GM18499 (cell line): ENCODE measurements at regions not wholly inside any gene's neighbourhood (a gene's known extent, or its start where the extent isn't known, plus 50 kb on each side); places are given as distances from the start of the nearest gene placed in this dataset.

ENCODE experiments used
- ATAC-seq: cut with Tn5 transposase; IDR thresholded peaks from one replicate; pipeline ENCODE4 v1.9.1; 2021; ENCODE audit warnings: moderate number of reproducible peaks; ENCODE audit not compliant: insufficient read depth, unreplicated experiment

DNA sequence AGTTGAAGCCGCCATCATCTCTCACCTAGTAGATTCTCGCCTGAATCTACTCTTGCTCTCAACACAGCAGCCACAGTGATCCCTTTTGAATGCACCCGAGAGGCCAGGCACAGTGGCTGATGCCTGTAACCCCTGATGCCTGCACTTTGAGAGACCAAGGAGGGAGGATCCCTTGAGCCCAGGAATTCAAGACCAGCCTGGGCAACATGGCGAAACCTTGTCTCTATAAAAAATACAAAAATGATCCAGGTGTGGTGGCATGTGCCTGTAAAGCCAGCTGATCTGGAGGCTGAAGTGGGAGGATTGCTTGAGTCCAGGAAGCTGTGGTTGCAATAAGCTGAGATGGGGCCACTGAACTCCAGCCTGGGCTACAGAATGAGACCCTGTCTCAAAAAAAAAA, 60.3 kb upstream of the EML4 start:
- ATAC-seq: no peak

DNA sequence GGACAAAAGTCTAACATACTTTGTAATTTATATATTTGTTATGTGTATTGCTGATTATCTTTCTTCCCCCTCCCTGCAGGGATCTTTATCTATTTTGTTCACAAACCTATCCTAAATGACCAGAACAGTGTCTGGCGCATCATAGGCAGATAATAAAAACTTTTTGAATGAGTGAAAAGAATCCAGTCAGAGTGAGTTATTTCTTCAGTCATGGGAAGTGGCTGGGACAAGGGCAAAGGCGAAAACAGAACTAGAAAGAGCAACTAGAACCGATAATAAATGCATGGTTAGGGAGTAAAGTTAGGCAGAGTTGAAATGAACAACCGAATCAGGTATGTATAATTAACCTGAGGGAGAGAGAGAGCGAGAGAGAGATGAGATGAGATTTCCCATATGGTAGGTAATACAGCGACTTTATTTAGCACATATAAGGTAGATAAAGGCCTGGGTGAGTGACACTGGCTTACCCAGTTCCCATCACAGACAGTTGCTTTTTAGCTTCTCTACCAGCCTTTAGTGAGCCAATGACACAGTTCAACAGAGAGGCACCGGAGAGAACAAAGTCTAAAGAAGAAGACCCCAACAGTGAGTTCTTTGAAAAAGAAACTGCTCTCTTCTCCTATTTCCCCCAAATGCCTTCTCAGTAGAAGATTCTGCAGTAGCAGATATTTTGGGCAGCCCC, 59.1 kb upstream of the EML4 start:
- no peak for ATAC-seq

- no peak for ATAC-seq
Measured at GRCh38 chr2:42110641-42111322, 58.4 kb upstream of the EML4 start.

- no peak for ATAC-seq
Measured at GRCh38 chr2:42112418-42112817, 56.7 kb upstream of the EML4 start.

DNA sequence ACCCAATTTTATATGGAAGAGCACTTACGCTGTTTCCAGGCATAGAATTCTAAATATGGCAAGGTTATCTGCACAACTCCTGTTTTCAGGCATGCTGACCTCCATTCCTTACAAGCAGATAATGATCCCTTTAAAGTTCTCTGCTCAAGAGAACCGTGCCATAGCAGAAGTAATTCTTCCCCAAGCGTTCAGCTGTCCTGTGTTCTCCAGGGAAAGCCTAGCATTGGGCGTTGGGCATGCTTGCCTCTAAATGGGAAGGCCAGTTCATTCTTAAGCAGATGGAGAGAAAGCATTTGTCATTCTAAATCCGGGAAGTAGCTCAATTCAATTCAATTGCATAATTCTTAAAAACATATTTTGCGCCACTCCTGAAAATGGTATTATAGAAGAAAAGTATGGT, 55.7 kb upstream of the EML4 start:
- no peak for ATAC-seq

- no peak for ATAC-seq
Measured at GRCh38 chr2:42114091-42114490, 55.1 kb upstream of the EML4 start.

GRCh38 chr2:42115588-42115987, 53.6 kb upstream of the EML4 start:
- no peak for ATAC-seq

DNA sequence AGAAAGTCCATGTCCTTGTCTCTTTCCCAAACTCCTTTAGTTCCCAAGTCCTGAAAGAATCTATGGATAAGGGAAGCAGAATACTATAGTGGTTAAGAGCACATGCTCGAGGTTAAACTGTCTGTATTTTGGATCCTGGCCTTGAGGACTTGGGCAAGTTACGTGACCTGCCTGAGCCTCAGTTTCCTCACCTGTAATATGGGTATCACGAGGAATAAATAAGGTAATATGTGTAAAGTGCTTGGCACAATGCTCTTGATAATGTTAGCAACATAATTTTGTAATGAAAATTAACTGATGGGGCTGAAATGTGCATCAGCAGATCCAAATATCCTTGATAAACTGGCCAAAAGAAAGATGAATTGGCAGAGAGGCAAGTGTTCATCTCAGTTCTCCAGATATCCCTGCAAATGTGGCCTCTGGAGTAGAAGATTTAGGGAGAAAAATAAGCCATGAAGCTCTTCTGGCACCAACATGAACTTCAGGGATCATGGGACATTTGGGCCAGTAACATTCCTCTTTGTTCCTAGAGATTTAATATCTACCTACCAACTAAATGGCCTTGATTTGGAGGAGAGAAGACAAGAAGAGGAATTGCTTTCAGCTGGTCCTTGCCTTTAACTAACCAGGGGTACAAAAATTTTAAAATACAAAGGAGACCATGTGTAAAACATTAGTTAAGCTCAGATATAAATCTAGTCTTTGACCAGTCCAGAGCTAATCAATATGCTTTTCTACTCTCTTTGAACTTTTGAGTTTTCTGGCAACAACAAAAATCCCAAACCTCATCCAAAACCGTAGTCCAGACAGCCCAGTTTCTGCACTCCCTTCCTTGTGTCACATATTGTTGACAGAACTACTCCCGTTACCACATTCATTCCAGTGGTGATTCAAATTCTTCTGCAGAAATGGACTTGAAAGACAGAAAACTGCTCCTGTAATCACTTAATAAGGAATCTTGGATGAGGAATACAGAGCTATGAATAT, 52.7 kb upstream of the EML4 start:
- ATAC-seq: no peak

DNA sequence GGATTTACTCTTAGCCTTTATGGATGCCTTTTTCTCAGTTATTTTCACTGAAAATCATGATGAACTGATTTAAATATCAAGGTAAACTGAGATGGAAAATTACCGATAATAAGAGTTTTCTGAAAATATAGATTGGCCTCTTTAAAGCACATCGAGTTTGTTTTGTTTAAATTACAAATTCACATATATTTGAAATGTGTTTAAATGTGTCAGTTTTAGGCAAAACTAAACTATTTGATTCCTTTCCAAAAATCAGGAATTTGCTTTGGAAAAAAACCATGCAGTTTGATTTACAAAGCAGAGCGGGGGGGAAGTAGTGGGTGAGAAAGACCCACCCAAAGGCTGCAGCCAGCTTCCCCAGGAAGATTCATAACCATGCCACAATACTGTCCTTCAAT, 52.0 kb upstream of the EML4 start:
- no peak for ATAC-seq

DNA sequence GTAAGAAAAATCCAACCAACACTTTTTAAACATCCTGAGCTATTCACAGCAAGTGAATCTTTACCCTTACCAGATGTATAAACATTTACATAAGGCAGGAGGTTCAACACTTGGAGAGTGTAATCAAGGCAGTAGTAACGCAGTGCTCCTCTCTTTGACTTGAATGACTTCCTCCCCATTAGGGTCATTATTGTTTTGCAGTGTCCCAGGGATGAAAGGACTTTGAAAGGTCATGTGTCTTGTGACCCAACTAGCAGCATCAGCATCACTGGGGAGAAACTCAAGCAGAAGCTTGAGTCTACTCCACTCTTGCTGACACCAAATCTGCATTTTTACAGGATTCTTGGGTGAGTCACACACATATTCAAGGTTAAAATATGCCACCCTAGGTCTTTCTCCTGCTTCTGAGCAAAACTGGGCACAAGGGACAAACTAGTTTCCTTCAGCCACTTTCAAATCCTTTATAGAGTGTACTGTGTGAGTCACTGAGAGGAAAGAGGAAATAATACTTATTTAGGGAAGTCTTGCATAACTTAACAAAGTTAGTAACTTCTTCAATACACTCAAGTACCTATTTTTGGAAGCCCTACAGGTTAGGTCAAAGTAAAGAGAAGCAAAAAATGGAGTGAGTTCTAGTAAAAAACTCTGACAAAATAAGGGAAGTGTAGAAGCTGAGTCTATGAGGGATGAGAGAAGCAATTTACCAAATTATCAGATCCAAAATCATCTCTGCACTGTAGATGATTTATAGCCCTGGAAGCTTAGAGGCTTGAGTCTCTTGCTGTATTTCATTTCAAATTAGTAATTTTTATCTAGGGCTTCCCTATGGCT, 51.0 kb upstream of the EML4 start:
- peak; percentile 95 for ATAC-seq

DNA sequence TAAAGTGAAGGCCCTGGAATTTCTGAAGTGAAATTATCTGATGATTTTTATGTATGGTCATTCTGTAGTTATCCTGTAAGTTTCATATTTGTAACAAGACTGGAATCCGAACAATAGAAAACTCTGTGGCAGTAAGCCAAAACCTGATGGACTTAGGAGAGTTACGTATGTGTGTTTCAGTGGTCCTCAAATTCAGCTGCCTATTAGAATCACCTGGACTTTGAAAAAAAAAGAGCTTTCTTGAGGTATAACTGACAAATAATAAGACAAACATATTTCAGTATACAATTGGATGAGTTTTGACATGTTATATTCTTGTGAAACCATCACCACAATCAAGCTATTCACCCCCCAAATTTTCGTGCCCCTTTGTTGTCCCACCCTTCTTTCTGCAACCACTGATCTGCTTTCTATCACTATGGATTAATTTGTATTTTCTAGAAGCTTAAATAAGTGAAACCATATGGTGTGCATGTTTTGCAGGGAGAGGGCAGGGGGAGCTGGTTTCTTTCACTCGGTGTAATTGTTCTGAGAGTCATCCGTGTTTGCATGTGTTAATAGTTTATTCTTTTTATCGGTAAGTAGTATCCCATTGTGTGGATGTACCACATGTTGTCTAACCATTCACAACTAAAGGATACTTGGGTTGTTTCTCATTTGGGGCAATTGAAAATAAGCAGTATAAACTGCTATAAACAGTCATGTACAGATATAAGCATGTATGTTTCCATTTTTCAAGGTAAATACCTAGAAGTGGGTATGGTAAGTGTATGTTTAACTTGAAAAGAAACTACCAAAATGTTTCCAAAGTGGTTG, 50.2 kb upstream of the EML4 start:
- ATAC-seq: no peak
